NCI-H748 treated with DMSO at 0.1 percent for 48 hours (cell line): ENCODE measurements at regions not wholly inside any gene's neighbourhood (a gene's known extent, or its start where the extent isn't known, plus 50 kb on each side); places are given as distances from the start of the nearest gene placed in this dataset.
A peak's percentile ranks its signal among the peaks of the same experiment; 100 is the strongest.

Experiments used
- DNase-seq: peaks from one replicate; lab custom pipeline; 2025; lab: John Stamatoyannopoulos, UW

DNA sequence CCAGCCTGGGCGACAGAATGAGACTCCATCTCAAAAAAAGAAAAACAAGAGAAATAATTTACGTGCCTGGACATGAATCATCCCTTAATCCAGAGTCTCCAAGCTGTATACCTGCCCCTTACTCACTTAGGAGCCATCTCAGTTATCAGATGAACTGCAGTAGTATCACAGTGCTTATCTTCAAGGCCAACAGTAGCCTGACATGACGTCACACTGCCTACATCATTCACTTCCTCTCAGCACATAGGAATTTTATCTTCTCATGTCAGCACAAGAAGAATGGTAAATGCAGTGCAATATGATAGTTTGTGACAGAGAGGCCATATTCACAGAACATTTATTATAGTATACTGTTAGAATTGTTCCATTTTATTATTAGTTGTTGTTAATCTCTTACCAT, 216.6 kb downstream of the SS18 start:
- no peak for DNase-seq

DNA sequence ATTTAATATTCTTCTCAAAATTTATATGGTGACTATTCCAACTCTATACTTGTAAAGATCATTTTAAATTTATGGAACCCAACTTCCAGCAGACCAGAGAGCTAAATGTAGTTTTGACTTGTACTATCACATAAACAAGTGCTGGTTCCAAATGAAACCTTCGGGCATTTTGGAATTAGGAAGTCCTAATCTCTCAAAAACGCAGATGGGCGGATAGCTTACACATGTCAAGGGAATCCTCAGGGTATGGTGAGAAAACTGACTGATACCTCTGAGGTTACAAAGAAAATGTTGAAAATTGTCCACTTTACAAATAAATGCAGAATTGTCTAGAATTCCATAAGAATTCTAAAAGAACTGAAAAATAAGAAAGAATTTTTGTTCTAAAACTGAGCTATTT, 224.1 kb downstream of the SS18 start:
- DNase-seq: no peak

DNA sequence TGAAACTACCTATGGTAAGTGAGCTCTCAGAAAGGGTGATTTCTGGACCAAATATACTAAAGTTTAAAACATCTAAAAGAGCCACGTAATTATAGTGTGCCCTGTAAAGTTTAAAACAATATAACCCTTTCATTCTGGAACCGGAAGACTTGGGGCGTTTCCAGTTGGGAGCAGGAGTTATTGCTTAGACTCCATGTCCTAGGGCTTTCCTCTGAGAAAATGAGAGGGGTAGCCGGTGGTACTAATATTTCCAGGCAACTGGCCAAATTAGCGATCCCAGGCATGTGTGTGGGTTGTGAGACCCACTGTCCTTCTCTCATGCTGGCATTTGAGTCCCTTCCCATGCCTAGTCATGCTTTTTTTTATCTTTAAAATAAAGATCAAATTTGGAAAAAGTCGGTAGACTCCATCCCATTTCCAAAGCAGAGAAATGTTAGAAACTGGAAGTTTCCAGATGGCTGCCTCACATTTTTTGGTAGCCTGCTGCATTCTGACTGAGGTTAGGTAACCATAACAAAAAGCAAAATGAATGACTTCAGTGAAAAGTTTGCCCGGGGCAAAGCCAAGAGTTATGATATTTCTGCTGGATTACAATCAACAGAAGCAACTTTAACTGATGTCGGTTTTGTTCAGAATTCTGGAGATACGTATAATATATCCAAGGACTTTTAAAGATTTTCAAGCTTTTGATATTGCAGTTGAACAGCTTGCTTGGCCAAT, 227.4 kb downstream of the SS18 start:
- DNase-seq: no peak

DNA sequence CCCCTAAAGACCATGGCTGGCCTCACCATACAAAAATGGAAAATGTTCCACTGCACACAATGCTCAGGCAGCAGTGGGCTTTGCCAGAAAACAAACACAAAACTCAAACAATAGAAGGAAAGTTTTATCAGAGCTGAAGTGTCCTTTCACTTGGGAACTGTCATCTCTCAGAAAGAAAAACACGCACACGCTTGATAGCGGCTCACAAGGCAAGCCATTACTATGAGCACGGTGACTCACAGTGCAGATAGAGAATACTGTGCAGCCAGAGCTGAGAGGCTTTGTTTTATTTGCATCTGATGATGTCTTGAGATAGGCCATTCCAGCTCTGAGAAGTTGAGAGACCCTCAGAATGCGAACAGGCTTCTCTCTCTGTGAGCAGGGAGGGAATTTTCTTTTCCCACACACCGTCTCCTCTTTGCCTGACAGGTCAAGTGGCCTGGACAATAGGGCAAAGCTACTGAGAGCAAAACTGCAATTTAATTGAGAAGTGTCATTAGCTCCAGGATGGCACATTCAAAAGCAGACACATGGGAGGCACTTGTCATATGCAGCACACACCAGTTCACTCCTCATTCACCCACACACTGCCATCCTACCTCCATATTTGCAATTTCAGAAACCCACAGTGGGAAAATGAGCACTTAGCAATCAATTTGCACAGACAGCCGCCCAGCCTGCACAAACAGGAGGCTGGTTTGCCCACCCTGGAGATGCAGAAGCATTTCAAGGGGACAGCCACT, 236.6 kb downstream of the SS18 start:
- DNase-seq: peak; percentile 10

DNA sequence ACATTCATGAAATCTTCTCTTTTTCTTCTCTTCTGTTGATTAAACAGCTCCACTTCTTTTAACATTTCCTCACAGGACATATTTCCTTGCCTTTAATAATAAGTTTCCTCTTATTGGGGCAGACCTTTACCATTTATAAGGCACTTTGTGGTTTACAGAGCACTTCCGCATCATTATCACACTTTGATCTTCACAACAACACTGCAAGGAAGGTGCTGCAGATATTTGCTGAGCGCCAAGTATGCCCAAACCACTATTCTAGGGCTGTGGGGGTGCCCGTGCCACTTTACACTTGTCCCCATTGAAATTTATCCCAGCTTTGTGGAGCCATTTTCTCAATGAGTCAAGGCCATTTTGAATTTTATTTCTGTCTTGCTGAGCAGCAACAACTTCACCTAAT, 246.6 kb downstream of the SS18 start:
- DNase-seq: no peak

DNA sequence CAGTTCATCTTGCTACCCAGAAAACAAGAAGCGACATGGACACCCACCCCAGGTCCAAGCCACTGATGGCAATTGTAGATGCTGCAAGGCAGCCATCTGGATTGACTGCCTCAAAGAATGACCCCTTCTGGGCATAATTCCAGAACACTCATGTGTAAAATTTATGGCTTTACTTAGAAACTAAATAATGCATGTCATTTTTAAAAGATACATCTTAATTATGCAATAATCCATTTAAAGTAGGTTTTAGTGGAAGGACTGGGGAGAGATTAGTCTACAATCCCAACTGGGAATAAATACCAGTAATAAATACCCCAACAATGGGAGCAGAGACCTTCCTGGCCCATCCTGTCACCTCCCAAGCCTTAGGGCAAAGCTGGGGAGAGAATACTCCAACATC, 247.7 kb downstream of the SS18 start:
- DNase-seq: no peak

DNA sequence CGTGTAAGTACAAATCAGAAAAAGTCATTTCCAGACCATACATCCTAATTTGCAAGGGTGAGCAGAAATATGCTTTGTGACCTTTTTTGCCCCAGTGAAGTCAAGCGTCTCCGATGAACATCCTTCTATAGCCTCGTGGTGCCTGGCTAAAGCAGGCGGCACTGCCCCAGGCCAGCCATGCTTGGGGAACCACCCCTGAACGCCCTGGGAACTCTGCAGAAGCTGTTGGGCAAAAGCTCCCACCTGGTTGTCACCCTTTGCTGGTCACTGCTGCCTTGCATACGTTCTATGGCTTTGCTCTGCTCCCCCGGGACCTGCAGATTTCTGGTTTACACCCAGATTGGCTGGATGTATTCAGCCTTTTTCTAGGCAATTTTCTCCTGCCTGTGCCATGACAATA, 256.4 kb downstream of the SS18 start:
- DNase-seq: no peak

DNA sequence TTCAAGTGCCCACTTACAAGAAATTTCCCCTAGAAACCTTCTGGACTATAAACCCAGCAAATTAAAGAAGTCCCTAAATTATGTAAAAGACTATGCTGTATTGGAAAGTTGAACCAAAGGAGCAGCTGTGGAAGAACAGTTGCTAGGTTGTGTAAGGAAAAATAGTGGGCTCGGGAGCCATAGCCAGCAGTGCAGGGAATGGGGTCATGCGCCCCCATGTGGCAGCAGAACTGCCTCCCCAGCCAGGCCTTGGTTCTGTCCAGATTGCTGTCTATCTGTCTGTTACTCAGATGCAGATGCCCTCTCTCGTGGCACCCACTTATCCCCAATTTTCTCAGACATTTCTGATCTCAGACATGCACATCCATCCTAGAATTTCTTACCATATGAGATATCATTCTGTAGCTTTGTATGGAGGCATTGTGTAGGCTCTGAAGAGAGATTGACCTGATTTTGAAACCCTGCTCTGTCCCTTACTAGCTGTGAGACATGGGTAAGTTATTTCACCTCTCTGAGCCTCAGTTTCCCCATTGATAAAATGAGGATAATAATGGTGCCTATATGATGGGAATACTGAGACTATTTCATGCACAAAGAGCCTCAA, 258.3 kb downstream of the SS18 start:
- DNase-seq: peak; percentile 58

DNA sequence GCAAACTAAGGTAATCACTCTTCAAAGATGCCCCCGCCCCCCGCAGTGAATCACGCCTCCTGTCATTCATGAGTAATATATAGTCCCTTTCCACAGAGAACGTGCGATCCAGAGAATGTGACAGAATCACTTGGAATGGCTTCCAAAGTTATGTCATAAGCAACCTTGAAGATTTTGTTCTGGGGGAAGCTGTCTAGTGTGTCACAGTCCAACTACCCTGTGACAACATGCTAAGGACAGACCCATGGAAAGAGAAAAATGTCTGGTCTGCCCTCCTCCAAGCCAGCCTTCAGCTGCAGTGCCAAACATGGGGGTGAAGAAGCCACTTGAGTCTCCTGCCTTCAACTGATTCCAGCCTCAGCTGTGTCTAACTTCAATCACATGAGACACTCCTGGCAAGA, 259.1 kb downstream of the SS18 start:
- DNase-seq: no peak

DNA sequence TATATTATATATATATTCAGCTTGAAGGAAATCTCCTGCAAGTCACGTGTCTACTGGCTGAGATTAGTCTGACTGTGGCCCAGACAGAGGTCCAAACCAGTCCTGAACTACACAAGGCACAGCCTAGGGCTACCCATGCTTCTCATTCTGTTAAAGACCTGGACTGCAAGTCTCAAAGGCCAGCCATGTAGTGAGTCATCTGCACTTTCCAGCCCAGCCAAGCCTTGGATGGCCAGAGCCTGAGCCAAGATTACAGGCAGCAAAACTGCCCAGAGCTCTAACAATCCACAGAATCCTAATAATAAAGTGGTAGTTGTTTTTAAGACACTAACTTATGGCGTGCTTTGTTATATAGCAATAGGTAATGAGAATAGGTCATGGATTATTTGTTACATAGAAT, 259.6 kb downstream of the SS18 start:
- DNase-seq: no peak

DNA sequence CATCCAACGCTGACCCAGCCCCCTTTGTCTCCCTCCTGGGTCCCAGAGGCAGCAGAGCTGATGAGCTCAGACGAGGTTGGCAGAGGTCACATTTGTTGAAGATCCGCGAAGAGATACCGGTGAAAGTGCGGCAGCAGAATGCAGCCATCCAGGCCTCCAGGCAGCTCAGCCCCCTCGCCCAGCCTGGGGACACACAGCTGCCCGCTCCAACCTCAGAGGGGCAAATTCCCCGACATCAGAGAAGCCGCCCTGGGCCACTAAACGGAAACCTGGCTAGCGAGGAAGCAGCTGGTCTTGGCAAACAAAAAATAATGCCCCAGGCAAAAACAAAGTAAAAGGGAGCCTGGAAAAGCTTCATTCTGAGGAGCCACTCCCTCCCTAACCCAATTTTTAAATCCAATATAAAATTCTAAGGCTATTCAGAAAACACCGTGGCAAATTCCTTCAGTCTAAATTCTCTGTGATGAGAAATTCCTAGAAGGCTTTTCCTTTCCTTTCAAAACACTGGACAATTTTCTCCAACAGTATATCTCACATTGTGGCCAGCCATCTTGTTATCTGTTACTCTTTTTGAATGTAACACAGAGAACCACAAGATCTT, 262.4 kb downstream of the SS18 start:
- DNase-seq: no peak

DNA sequence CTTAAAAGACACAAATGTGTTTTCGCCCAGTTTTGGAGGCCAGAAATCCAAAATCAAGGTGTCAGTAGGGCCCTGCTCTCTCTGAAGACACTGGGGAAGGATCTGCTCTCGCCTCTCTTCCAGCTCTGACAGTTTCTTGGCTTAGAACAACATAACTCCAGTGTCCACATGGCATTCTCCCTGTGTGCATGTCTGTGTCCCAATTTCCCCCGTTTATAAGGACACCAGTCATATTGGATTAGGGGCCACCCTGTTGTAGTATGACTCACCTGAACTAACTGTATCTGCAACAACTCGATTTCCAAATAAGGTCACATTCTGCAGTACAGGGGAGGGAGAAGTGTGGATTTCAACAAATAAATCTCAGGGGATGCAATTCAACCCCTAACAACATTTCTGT, 263.2 kb downstream of the SS18 start:
- DNase-seq: no peak

DNA sequence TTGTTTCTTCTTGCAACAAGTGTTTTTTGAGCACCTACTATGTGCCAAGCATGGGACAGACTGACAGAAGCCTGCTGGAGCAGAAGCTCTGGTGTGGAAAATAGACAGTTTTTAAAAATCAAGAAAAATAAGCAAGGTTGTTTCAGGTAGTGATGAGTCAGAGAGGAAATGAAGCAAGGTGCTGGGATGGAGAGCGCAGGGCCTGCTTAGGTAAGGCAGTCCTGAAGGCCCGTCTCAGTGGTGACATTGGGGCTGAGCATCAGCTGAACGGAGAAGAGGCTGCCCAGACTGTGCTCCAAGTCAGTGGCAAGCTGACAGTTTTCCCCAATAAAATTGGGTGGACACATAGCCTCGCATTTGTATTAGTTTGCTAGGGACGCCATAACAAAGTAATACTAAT, 263.6 kb downstream of the SS18 start:
- no peak for DNase-seq

DNA sequence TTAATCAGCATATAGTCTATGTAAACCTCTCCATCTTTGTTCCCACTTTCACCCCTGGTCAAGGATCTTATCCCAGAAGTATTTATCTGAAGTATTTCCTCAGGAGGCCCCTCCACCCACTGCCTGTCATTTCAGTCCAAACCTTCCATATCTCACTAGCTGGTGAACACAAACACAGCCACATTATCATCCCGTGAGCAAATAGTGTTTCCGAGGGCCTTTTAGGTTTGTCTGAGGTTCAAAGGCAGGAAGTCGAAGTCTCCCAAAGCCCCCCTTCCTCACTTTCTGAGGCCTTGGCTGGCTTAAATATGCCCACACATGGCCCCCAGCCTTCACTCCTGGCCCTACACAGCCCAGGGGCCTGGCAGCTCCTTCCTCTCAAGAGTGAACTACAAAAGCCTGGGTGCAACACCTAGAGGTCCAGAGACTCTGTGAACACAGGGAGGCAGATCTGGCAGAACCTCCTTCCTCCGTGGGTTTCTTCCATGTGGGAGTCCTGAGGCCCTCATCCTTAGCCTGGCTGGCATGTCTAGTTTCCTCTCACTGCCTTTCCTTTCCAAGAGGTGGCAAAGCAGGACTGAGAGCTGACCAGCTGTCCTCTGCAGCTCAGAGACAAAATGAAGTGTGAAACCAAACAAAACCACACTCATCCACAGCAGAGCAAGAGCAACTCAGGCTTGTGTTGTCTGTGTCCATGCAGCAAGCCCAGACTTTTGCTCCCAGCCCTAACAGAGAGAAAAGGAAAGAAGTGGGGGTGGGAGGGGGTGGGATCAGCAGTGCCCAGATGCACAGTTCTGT, 264.2 kb downstream of the SS18 start:
- no peak for DNase-seq

DNA sequence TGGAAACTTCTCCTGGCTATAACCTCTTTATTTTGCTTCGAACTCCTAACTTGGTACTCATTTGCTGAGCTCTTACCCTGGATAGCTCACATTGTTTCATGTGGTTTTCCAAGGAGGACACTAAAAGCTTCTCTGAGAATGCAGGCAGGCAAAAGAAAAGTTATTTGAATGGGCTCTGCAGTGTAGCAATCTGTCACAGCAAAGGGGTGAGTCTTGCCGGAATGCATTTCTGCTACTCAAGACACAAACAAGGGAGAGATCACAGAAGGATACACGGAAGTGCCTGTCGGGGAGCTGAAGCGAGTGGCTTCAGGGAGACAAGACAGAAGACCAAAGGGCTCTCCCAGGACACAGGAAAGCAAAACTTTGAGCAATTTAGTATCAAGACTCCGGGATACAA, 265.4 kb downstream of the SS18 start:
- no peak for DNase-seq

DNA sequence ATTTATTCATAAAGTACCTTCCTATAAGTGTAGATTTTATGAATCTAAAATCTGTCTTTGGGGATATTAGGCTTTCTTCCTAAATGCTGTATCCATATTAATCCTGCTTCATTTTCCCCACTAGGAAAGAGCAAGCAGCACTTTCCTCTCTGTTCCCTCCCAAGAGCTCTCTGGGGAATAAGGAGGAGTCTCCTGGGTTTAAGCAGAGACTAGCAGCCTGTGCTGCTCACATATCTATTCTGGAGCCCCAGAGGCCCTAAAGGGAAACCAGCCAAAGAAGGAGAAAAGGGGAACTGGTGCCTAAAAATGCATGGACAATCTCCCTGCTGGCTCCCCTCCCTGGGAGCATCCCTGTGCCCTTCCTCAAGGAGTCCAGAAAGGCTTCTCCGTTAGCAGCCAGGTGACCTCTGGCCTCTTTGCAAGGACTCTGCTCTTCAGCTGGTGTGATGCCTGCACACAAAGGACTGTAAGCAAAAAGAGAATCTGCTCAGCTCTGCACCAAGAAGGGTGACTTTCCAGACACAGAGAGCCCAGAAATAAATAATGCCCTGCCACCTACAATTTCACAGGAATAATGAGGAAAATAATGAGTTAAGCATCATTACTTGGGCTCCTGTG, 270.6 kb downstream of the SS18 start:
- no peak for DNase-seq

DNA sequence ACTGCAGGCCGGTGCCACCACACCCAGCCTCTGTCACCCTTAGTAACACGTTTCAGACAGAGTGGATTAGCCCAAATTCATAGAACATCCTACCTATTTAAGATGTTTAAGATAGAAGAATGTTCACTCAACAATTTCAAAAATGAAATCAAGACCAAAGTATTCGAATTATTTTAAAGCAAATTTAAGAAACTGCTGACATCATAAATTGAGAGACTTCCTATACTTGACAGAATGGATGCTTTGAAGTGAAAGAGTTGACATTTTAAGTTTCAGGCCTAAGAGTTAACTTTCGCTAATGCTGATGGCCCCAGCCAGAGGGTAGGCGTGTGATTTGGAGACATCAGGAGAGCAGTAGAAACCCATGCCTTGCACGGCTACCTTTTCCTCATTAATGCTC, 271.9 kb downstream of the SS18 start:
- no peak for DNase-seq

DNA sequence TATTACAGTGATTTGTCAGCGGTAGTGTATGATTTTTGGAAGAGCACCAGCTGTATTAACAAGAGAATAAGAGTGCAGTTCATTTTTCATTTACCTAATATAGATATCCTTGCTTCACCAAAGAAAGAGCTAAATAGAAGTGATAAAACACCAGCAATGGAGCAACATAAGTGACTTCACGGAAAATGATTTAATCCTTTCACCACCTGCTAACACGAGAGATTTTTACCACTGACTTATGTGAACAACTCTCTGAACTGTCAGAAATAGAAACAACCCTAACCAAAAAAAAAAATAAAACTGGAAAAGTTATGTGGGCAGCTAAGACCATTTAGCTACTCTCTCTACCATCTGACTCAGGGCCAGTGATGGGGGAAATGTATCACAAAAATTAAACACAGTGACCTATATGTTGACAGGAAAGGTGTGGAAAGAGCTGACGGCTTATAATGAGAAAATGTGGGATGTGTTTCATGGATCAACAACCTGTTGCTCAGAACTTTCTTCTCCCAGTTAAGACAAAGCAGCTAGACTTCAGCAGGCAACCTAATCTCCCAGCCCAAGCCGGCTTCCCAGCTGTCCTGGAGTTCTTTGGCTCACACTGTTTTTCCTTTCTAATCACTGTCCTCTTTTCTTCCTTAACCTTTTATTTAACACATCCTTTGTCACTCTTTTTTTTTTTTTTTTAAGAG, 272.7 kb downstream of the SS18 start:
- no peak for DNase-seq

DNA sequence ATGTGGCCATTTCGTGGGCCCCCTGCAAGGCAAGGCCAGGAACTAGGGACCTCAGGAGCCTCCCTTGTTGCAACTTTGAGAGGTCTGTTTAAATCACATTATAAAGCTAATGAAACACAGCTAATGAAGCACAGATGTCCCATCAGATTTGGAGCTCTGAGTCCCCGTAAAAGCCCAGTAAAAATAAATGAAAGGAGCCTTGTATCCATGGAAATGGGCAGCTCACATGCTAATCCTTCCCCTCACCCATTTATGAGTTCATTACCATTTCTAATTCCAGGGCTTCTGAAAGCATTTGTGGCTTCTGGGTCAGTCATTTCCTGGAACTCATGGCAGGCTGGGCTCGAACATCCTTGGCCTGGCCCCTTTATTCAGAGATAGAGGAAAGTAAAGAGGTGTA, 274.8 kb downstream of the SS18 start:
- no peak for DNase-seq

DNA sequence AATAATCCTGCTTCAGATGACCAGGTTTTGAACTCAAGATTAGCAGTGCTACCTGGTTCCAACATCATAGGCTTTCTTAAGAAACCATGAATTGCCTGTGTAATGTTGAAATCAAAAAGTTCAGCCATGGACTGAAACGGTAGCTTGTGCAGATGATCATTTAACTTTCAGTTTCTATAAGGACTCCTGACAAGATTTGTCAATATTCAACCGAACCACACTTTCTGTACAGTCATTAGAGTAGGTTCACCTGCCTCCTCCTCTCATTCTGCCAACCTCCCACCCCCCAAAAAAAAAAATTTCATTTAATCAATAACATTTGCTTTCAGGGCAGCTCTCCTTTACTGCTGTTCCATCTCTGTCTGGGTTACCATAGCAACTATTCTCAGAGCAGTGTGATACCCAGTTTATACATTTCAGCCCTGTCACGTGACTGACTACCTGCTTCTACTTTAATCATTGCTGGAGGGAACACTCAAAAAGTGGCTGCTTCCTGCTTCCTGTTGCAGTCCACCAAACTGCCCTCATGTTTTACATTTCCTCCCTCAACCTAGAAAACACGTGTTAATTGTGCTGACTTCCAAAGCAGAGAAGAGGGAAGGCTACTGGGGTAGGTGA, 275.5 kb downstream of the SS18 start:
- peak; percentile 46 for DNase-seq

DNA sequence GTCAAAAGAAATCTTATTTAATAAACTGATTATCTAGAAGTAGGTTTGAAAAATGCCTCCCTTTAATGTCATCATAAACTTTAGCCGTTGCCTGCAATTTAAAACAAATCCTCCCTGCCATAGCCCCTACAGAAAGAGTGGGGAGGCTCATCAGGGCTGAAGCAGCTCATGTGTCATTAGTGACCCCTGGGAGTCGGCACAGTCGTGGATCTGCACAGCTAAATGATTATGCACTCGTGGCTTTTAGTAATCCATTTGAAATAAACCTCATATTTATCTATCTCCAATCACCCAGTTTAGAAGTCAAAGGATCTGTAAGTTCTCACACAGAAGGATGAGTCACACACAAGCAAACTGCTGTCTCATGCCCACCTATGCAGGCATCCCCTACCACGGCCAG, 277.3 kb downstream of the SS18 start:
- DNase-seq: no peak
